SU-DHL-6 (cell line): ENCODE measurements at regions not wholly inside any gene's neighbourhood (a gene's known extent, or its start where the extent isn't known, plus 50 kb on each side); places are given as distances from the start of the nearest gene placed in this dataset.

Experiments
- H2AFZ ChIP-seq: fragments of 200-600 bp; sonication (generic); 2 replicates; pipeline ENCODE4 v1.6.1; 2014; ENCODE audit warnings: low read depth, mild to moderate bottlenecking, moderate library complexity, mixed read lengths, antibody characterized with exemption, low read length; ENCODE audit not compliant: severe bottlenecking
- H3F3A ChIP-seq: fragments of 200-600 bp; shearing (Covaris generic); 2 replicates; pipeline ENCODE4 v1.6.0; 2016; ENCODE audit warnings: antibody characterized with exemption, mild to moderate bottlenecking; ENCODE audit not compliant: insufficient read depth
- H3K27ac ChIP-seq: fragments of 200-600 bp; sonication (generic); 2 replicates; pipeline ENCODE4 v1.5.1; 2016; ENCODE audit warnings: low read depth, mild to moderate bottlenecking, low read length, moderate library complexity, mixed read lengths
- H3K27me3 ChIP-seq: fragments of 200-600 bp; sonication (generic), shearing (Covaris generic); 2 replicates; pipeline ENCODE4 v1.6.0; 2014; ENCODE audit warnings: mild to moderate bottlenecking, low read length
- H3K36me3 ChIP-seq: fragments of 200-600 bp; sonication (generic); 2 replicates; pipeline ENCODE4 v1.6.1; 2014; ENCODE audit warnings: mild to moderate bottlenecking, low read length, mixed read lengths
- H3K4me2 ChIP-seq: fragments of 300-600, 200-600 bp; shearing (Covaris generic), sonication (generic); 2 replicates; pipeline ENCODE4 v1.6.0; 2014; ENCODE audit warnings: low read length, low read depth, mild to moderate bottlenecking; ENCODE audit not compliant: poor library complexity, severe bottlenecking
- H3K4me3 ChIP-seq: fragments of 200-600 bp; sonication (generic); 2 replicates; pipeline ENCODE4 v1.5.1; 2014; ENCODE audit warnings: antibody characterized with exemption, low read length, mild to moderate bottlenecking, mixed read lengths; ENCODE audit not compliant: insufficient read depth, poor library complexity, severe bottlenecking
- H3K79me2 ChIP-seq: fragments of 200-600 bp; sonication (generic); 2 replicates; pipeline ENCODE4 v1.6.1; 2014; ENCODE audit warnings: mild to moderate bottlenecking, low read length, moderate library complexity; ENCODE audit not compliant: insufficient read depth
- H3K9ac ChIP-seq: fragments of 200-600 bp; sonication (generic); 2 replicates; pipeline ENCODE4 v1.7.0; 2014; ENCODE audit warnings: mild to moderate bottlenecking, low read length
- H3K9me2 ChIP-seq: fragments of 200-600 bp; sonication (generic); replicated peaks from 2 replicates; pipeline ENCODE4 v1.6.1; 2014; ENCODE audit warnings: low read length; ENCODE audit not compliant: insufficient read depth
- H3K9me3 ChIP-seq: fragments of 200-600 bp; sonication (generic); 2 replicates; pipeline ENCODE4 v1.6.1; 2014; ENCODE audit warnings: low read length, mixed read lengths; ENCODE audit not compliant: insufficient read depth
- H4K20me1 ChIP-seq: fragments of 200-600 bp; sonication (generic); 2 replicates; pipeline ENCODE4 v1.6.1; 2014; ENCODE audit warnings: low read depth, mild to moderate bottlenecking, antibody characterized with exemption, low read length, moderate library complexity, mixed read lengths
- CTCF ChIP-seq: fragments of 200-600 bp; sonication (generic); IDR thresholded peaks from one replicate; pipeline ENCODE4 v1.5.1; 2017; ENCODE audit warnings: antibody characterized with exemption, mild to moderate bottlenecking, low read length, moderate library complexity; ENCODE audit not compliant: insufficient read depth, poor library complexity, severe bottlenecking
- EZH2phosphoT487 ChIP-seq: fragments of 200-600 bp; sonication (generic), shearing (Covaris generic); conservative IDR thresholded peaks from 2 replicates; pipeline ENCODE4 v1.6.1; 2018; ENCODE audit warnings: mild to moderate bottlenecking, antibody characterized with exemption, low read length, moderate library complexity, mixed read lengths

DNA sequence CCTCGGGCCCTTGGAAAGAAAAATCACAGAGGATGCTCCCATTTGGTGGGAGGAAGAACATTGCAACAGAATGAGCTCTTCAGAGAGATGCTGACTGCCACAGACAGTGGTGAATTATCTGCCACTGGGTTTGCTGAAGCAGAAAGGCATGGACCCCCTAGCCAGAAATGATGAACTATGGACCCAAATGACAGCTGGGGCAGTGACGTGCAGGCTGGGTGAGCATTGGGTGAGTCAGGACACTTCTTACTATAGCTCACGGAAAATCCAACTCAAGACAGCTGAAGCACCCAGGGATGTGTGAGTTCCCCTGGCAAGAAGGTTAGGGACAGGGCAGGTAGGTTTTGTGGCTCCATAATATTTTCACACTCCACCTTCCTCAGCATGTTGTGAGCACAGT lies 993.2 kb downstream of the BCL11B start:
- H3K9me2 ChIP-seq = no peaks in the 10 kb centered on the region
- H3K27ac ChIP-seq = no peak overlapping the region
- H3F3A ChIP-seq = no peaks in the 10 kb centered on the region
- no peak overlapping the region for H2AFZ ChIP-seq
- H3K9ac ChIP-seq = no peak overlapping the region
- no peaks in the 10 kb centered on the region for H3K36me3 ChIP-seq
- H3K4me2 ChIP-seq = no peak overlapping the region
- H4K20me1 ChIP-seq = no peaks in the 10 kb centered on the region
- no peaks in the 10 kb centered on the region for H3K79me2 ChIP-seq
- no peaks in the 10 kb centered on the region for H3K27me3 ChIP-seq
- no peak overlapping the region for H3K4me3 ChIP-seq
- no peaks in the 10 kb centered on the region for H3K9me3 ChIP-seq
- TF ChIP-seq EZH2phosphoT487 (no peak), CTCF (no peak)

DNA sequence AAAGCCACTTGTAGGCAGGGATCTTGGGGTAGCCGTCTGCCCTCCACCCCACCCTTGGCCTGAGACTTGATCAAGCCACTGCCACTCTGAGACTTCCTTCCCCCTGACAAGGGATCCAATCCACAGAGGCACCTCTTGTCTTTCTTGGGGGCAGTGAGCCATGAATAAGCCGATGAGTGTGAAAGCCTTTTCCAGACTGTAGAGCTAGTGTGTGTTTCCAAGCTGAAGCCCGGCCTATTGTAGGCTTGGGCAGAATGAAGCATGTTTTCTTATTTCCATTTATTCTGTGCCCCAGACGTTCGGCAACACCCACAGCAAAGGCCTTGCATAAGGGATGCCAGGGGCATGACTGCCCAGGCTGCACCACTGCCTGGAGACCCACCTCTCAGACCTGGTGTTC lies 991.6 kb downstream of the BCL11B start:
- TF ChIP-seq EZH2phosphoT487 = no peak
- TF ChIP-seq CTCF = no peak
- H3K79me2 ChIP-seq = no peaks in the 10 kb centered on the region

DNA sequence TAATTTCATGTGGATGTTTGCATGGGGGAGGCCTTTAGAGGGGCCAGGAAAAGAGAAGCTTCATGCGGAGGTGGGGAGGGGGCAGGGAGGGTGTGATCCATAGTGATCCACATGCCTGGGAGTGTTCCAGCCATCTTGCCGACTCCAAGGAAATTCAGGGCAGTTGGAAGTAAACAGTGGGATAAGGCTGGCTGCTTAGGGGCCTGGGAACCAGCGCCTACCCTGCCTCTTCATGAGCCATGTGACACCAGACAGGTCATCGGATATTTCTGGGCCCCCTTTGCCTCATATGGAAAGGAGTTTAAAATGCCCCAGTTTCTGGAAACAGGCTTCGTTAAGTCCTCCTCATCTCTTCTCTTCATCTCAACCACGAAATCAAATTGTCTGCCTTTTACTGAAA lies 983.2 kb downstream of the BCL11B start:
- Histone ChIP-seq H3K4me2 (no peak overlapping the region), H3K9me2 (no peaks in the 10 kb centered on the region), H3K27ac (no peak overlapping the region), H3K36me3 (no peaks in the 10 kb centered on the region), H3K9ac (no peak overlapping the region), H3F3A (no peaks in the 10 kb centered on the region), H3K27me3 (no peaks in the 10 kb centered on the region), H4K20me1 (no peaks in the 10 kb centered on the region), H3K79me2 (no peaks in the 10 kb centered on the region), H3K9me3 (no peaks in the 10 kb centered on the region), H2AFZ (no peak overlapping the region), H3K4me3 (no peak overlapping the region)
- TF ChIP-seq EZH2phosphoT487 (no peak), CTCF (no peak)

More for the DNA sequence above, 991.6 kb downstream of the BCL11B start:
- Histone ChIP-seq H3K9ac (no peak overlapping the region), H3K27ac (no peak overlapping the region), H2AFZ (no peak overlapping the region), H3K4me3 (no peak overlapping the region), H3K36me3 (no peaks in the 10 kb centered on the region), H3K9me2 (no peaks in the 10 kb centered on the region), H3K9me3 (no peaks in the 10 kb centered on the region), H3F3A (no peaks in the 10 kb centered on the region), H4K20me1 (no peaks in the 10 kb centered on the region), H3K4me2 (no peak overlapping the region), H3K27me3 (no peaks in the 10 kb centered on the region)
